Activated T-cell treated with anti-CD3 and anti-CD28 coated beads, Interleukin-2, amount 50 U/mL, for 24 hours (primary cell): ENCODE measurements at regions not wholly inside any gene's neighbourhood (a gene's known extent, or its start where the extent isn't known, plus 50 kb on each side); places are given as distances from the start of the nearest gene placed in this dataset.

Source experiments
- DNase-seq: peaks from one replicate; pipeline ENCODE4 v3.0.0-alpha.2; 2020
- H3K27ac Mint-ChIP-seq: 2 replicates; pipeline ENCODE4 v1.8.0; 2020; ENCODE audit warnings: mild to moderate bottlenecking, mixed read lengths
- H3K27me3 Mint-ChIP-seq: 2 replicates; pipeline ENCODE4 v1.8.0; 2020; ENCODE audit warnings: mixed read lengths
- H3K36me3 Mint-ChIP-seq: 2 replicates; pipeline ENCODE4 v1.8.0; 2020; ENCODE audit warnings: low read depth, mixed read lengths
- H3K4me1 Mint-ChIP-seq: 2 replicates; pipeline ENCODE4 v1.8.0; 2020; ENCODE audit warnings: low read depth, mixed read lengths
- H3K4me3 Mint-ChIP-seq: 2 replicates; pipeline ENCODE4 v1.8.0; 2020; ENCODE audit warnings: mild to moderate bottlenecking, moderate library complexity, mixed read lengths
- H3K9me3 Mint-ChIP-seq: 2 replicates; pipeline ENCODE4 v1.8.0; 2020; ENCODE audit warnings: mixed read lengths

GRCh38 chr9:116060631-116061030 is 93.0 kb upstream of the PAPPA start:
- DNase-seq = no peak
- no peaks in the 10 kb centered on the region for H3K36me3 Mint-ChIP-seq
- H3K9me3 Mint-ChIP-seq = peaks cover 6% of the 10 kb centered on the region
- no peaks in the 10 kb centered on the region for H3K27me3 Mint-ChIP-seq
- H3K27ac Mint-ChIP-seq = no peak overlapping the region
- H3K4me1 Mint-ChIP-seq = no peaks in the 10 kb centered on the region
- no peak overlapping the region for H3K4me3 Mint-ChIP-seq

- H3K4me1 Mint-ChIP-seq = no peaks in the 10 kb centered on the region
- no peak overlapping the region for H3K4me3 Mint-ChIP-seq
- no peak for DNase-seq
- peaks cover 6% of the 10 kb centered on the region for H3K9me3 Mint-ChIP-seq
- H3K27me3 Mint-ChIP-seq = no peaks in the 10 kb centered on the region
- H3K27ac Mint-ChIP-seq = no peak overlapping the region
- no peaks in the 10 kb centered on the region for H3K36me3 Mint-ChIP-seq
Measured at GRCh38 chr9:116061546-116062205, 91.9 kb upstream of the PAPPA start.

- Mint-ChIP-seq H3K4me1 (no peaks in the 10 kb centered on the region), H3K9me3 (peaks cover 6% of the 10 kb centered on the region), H3K27ac (no peak overlapping the region), H3K27me3 (no peaks in the 10 kb centered on the region), H3K4me3 (no peak overlapping the region), H3K36me3 (no peaks in the 10 kb centered on the region)
- DNase-seq = no peak
Measured at GRCh38 chr9:116062206-116062550, 91.4 kb upstream of the PAPPA start.

GRCh38 chr9:116064970-116065369 is 88.6 kb upstream of the PAPPA start:
- no peak overlapping the region for H3K4me3 Mint-ChIP-seq

GRCh38 chr9:116066221-116066620 is 87.4 kb upstream of the PAPPA start:
- no peak for DNase-seq
- Mint-ChIP-seq H3K4me3 (no peak overlapping the region), H3K27me3 (no peaks in the 10 kb centered on the region), H3K36me3 (no peaks in the 10 kb centered on the region), H3K27ac (no peak overlapping the region), H3K9me3 (peaks cover 2% of the 10 kb centered on the region), H3K4me1 (no peaks in the 10 kb centered on the region)

More at GRCh38 chr9:116064970-116065369, 88.6 kb upstream of the PAPPA start:
- Mint-ChIP-seq H3K36me3 (no peaks in the 10 kb centered on the region), H3K27ac (no peak overlapping the region), H3K4me1 (no peaks in the 10 kb centered on the region), H3K27me3 (no peaks in the 10 kb centered on the region), H3K9me3 (peaks cover 6% of the 10 kb centered on the region)
- no peak for DNase-seq

GRCh38 chr9:116067566-116067965 is 86.0 kb upstream of the PAPPA start:
- Mint-ChIP-seq H3K36me3 (no peaks in the 10 kb centered on the region), H3K9me3 (peaks cover 2% of the 10 kb centered on the region), H3K4me1 (no peaks in the 10 kb centered on the region), H3K4me3 (no peak overlapping the region), H3K27ac (no peak overlapping the region), H3K27me3 (no peaks in the 10 kb centered on the region)
- DNase-seq = no peak

- no peak overlapping the region for H3K27ac Mint-ChIP-seq
- H3K4me3 Mint-ChIP-seq = no peak overlapping the region
- no peaks in the 10 kb centered on the region for H3K27me3 Mint-ChIP-seq
- no peaks in the 10 kb centered on the region for H3K36me3 Mint-ChIP-seq
- H3K4me1 Mint-ChIP-seq = no peaks in the 10 kb centered on the region
- DNase-seq = no peak
- no peaks in the 10 kb centered on the region for H3K9me3 Mint-ChIP-seq
Measured at GRCh38 chr9:116070256-116070914, 83.2 kb upstream of the PAPPA start.

GRCh38 chr9:116072046-116072445 is 81.5 kb upstream of the PAPPA start:
- H3K36me3 Mint-ChIP-seq = no peaks in the 10 kb centered on the region
- DNase-seq = no peak
- no peaks in the 10 kb centered on the region for H3K9me3 Mint-ChIP-seq
- no peaks in the 10 kb centered on the region for H3K4me1 Mint-ChIP-seq
- no peak overlapping the region for H3K27ac Mint-ChIP-seq
- H3K27me3 Mint-ChIP-seq = no peaks in the 10 kb centered on the region
- H3K4me3 Mint-ChIP-seq = no peak overlapping the region

- no peaks in the 10 kb centered on the region for H3K27me3 Mint-ChIP-seq
- no peak overlapping the region for H3K27ac Mint-ChIP-seq
- H3K9me3 Mint-ChIP-seq = no peaks in the 10 kb centered on the region
- DNase-seq = no peak
- H3K36me3 Mint-ChIP-seq = no peaks in the 10 kb centered on the region
- no peaks in the 10 kb centered on the region for H3K4me1 Mint-ChIP-seq
- H3K4me3 Mint-ChIP-seq = no peak overlapping the region
Measured at GRCh38 chr9:116073826-116074225, 79.8 kb upstream of the PAPPA start.

- H3K27ac Mint-ChIP-seq = no peak overlapping the region
- H3K4me1 Mint-ChIP-seq = no peaks in the 10 kb centered on the region
- no peak overlapping the region for H3K4me3 Mint-ChIP-seq
- no peaks in the 10 kb centered on the region for H3K27me3 Mint-ChIP-seq
- no peaks in the 10 kb centered on the region for H3K9me3 Mint-ChIP-seq
- H3K36me3 Mint-ChIP-seq = no peaks in the 10 kb centered on the region
- DNase-seq = no peak
Measured at GRCh38 chr9:116074658-116075057, 78.9 kb upstream of the PAPPA start.

GRCh38 chr9:116075191-116075590 is 78.4 kb upstream of the PAPPA start:
- no peaks in the 10 kb centered on the region for H3K4me1 Mint-ChIP-seq
- no peaks in the 10 kb centered on the region for H3K9me3 Mint-ChIP-seq
- H3K36me3 Mint-ChIP-seq = no peaks in the 10 kb centered on the region
- DNase-seq = no peak
- H3K4me3 Mint-ChIP-seq = no peak overlapping the region
- no peaks in the 10 kb centered on the region for H3K27me3 Mint-ChIP-seq
- no peak overlapping the region for H3K27ac Mint-ChIP-seq

- H3K36me3 Mint-ChIP-seq = no peaks in the 10 kb centered on the region
- no peak overlapping the region for H3K27ac Mint-ChIP-seq
- H3K9me3 Mint-ChIP-seq = no peaks in the 10 kb centered on the region
- DNase-seq = no peak
- no peaks in the 10 kb centered on the region for H3K4me1 Mint-ChIP-seq
- no peaks in the 10 kb centered on the region for H3K27me3 Mint-ChIP-seq
- H3K4me3 Mint-ChIP-seq = no peak overlapping the region
Measured at GRCh38 chr9:116078640-116079039, 75.0 kb upstream of the PAPPA start.

GRCh38 chr9:116080561-116080960 is 73.0 kb upstream of the PAPPA start:
- Mint-ChIP-seq H3K36me3 (no peaks in the 10 kb centered on the region), H3K27me3 (no peaks in the 10 kb centered on the region), H3K4me1 (no peaks in the 10 kb centered on the region), H3K27ac (no peak overlapping the region), H3K4me3 (no peak overlapping the region), H3K9me3 (no peaks in the 10 kb centered on the region)
- no peak for DNase-seq

- H3K27me3 Mint-ChIP-seq = no peaks in the 10 kb centered on the region
- no peak overlapping the region for H3K4me3 Mint-ChIP-seq
- H3K36me3 Mint-ChIP-seq = no peaks in the 10 kb centered on the region
- no peak for DNase-seq
- no peaks in the 10 kb centered on the region for H3K9me3 Mint-ChIP-seq
- H3K27ac Mint-ChIP-seq = no peak overlapping the region
- H3K4me1 Mint-ChIP-seq = no peaks in the 10 kb centered on the region
Measured at GRCh38 chr9:116081435-116082115, 72.0 kb upstream of the PAPPA start.

- no peaks in the 10 kb centered on the region for H3K36me3 Mint-ChIP-seq
- no peaks in the 10 kb centered on the region for H3K4me1 Mint-ChIP-seq
- no peak for DNase-seq
- no peaks in the 10 kb centered on the region for H3K9me3 Mint-ChIP-seq
- H3K4me3 Mint-ChIP-seq = no peak overlapping the region
- H3K27ac Mint-ChIP-seq = no peak overlapping the region
- H3K27me3 Mint-ChIP-seq = no peaks in the 10 kb centered on the region
Measured at GRCh38 chr9:116083837-116084236, 69.8 kb upstream of the PAPPA start.
